ENCODE measurements at regions not wholly inside any gene's neighbourhood (a gene's known extent, or its start where the extent isn't known, plus 50 kb on each side); places are given as distances from the start of the nearest gene placed in this dataset.
"Not testable (repeated sequence)": the region's sequence is repeated elsewhere in the genome, so short reads cannot be mapped to it uniquely, and the experiment has no call there.

- not testable (repeated sequence) for TF ChIP-seq POLR2AphosphoS5 (IDR thresholded peaks at IDR 0.05; ENCODE audit: low read depth, low read length); REST (IDR thresholded peaks at IDR 0.05; ENCODE audit: insufficient read depth in 1 of 2, low read depth in 2 of 2, low read length in 1 of 2); CTCF (IDR thresholded peaks at IDR 0.05); TCF7L2 (IDR thresholded peaks at IDR 0.05; ENCODE audit: low read depth, low read length)
These were observed 52.7 kb downstream of the CTAGE6 start for GRCh38 chr7:143704813-143705212.
